ENCODE measurements at regions not wholly inside any gene's neighbourhood (a gene's known extent, or its start where the extent isn't known, plus 50 kb on each side); places are given as distances from the start of the nearest gene placed in this dataset.

- H3K9me3 ChIP-seq (ENCODE audit: control insufficient read depth, insufficient read depth, low read depth, low read length): no peaks in the 10 kb centered on the region
- no peaks in the 10 kb centered on the region for H3K36me3 ChIP-seq (ENCODE audit: control insufficient read depth, insufficient read depth, low read length)
- no peaks in the 10 kb centered on the region for H3K27me3 ChIP-seq (ENCODE audit: control insufficient read depth, insufficient read depth, low read length)
- no peak overlapping the region for H3K4me3 ChIP-seq (ENCODE audit: low read depth, low read length)
- H3K9ac ChIP-seq (ENCODE audit: low read length): no peak overlapping the region
- no peak overlapping the region for H3K27ac ChIP-seq (ENCODE audit: low read depth, low read length)
- peaks cover 9% of the 10 kb centered on the region for H3K4me1 ChIP-seq (ENCODE audit: control insufficient read depth, insufficient read depth, low read length)
Observed at GRCh38 chr6:87995461-87995860, 52.2 kb upstream of the SPACA1 start.

GRCh38 chr6:87993356-87993755 is 54.3 kb upstream of the SPACA1 start:
- peaks cover 9% of the 10 kb centered on the region for H3K4me1 ChIP-seq (ENCODE audit: control insufficient read depth, insufficient read depth, low read length)
- H3K4me3 ChIP-seq (ENCODE audit: low read depth, low read length): no peak overlapping the region
- no peak overlapping the region for H3K9ac ChIP-seq (ENCODE audit: low read length)
- no peaks in the 10 kb centered on the region for H3K27me3 ChIP-seq (ENCODE audit: control insufficient read depth, insufficient read depth, low read length)
- no peak overlapping the region for H3K27ac ChIP-seq (ENCODE audit: low read depth, low read length)
- H3K36me3 ChIP-seq (ENCODE audit: control insufficient read depth, insufficient read depth, low read length): no peaks in the 10 kb centered on the region
- no peaks in the 10 kb centered on the region for H3K9me3 ChIP-seq (ENCODE audit: control insufficient read depth, insufficient read depth, low read depth, low read length)

GRCh38 chr6:87990871-87991270 is 56.8 kb upstream of the SPACA1 start:
- Histone ChIP-seq H3K9me3 (ENCODE audit: control insufficient read depth, insufficient read depth, low read depth, low read length) (no peaks in the 10 kb centered on the region), H3K36me3 (ENCODE audit: control insufficient read depth, insufficient read depth, low read length) (no peaks in the 10 kb centered on the region), H3K4me1 (ENCODE audit: control insufficient read depth, insufficient read depth, low read length) (peaks cover 9% of the 10 kb centered on the region), H3K9ac (ENCODE audit: low read length) (no peak overlapping the region), H3K27ac (ENCODE audit: low read depth, low read length) (no peak overlapping the region), H3K4me3 (ENCODE audit: low read depth, low read length) (no peak overlapping the region), H3K27me3 (ENCODE audit: control insufficient read depth, insufficient read depth, low read length) (no peaks in the 10 kb centered on the region)

GRCh38 chr6:87982134-87982533 is 65.5 kb upstream of the SPACA1 start:
- Histone ChIP-seq H3K27me3 (ENCODE audit: control insufficient read depth, insufficient read depth, low read length) (no peaks in the 10 kb centered on the region), H3K4me3 (ENCODE audit: low read depth, low read length) (no peak overlapping the region), H3K9ac (ENCODE audit: low read length) (no peak overlapping the region), H3K27ac (ENCODE audit: low read depth, low read length) (no peak overlapping the region), H3K9me3 (ENCODE audit: control insufficient read depth, insufficient read depth, low read depth, low read length) (no peaks in the 10 kb centered on the region), H3K36me3 (ENCODE audit: control insufficient read depth, insufficient read depth, low read length) (no peaks in the 10 kb centered on the region), H3K4me1 (ENCODE audit: control insufficient read depth, insufficient read depth, low read length) (no peaks in the 10 kb centered on the region)

- Histone ChIP-seq H3K4me1 (ENCODE audit: control insufficient read depth, insufficient read depth, low read length) (no peaks in the 10 kb centered on the region), H3K4me3 (ENCODE audit: low read depth, low read length) (no peak overlapping the region), H3K27ac (ENCODE audit: low read depth, low read length) (no peak overlapping the region), H3K27me3 (ENCODE audit: control insufficient read depth, insufficient read depth, low read length) (no peaks in the 10 kb centered on the region), H3K9me3 (ENCODE audit: control insufficient read depth, insufficient read depth, low read depth, low read length) (no peaks in the 10 kb centered on the region), H3K36me3 (ENCODE audit: control insufficient read depth, insufficient read depth, low read length) (no peaks in the 10 kb centered on the region), H3K9ac (ENCODE audit: low read length) (no peak overlapping the region)
Observed at GRCh38 chr6:87979737-87980136, 67.9 kb upstream of the SPACA1 start.

- no peak overlapping the region for H3K27ac ChIP-seq (ENCODE audit: low read depth, low read length)
- no peaks in the 10 kb centered on the region for H3K27me3 ChIP-seq (ENCODE audit: control insufficient read depth, insufficient read depth, low read length)
- H3K9me3 ChIP-seq (ENCODE audit: control insufficient read depth, insufficient read depth, low read depth, low read length): no peaks in the 10 kb centered on the region
- H3K4me1 ChIP-seq (ENCODE audit: control insufficient read depth, insufficient read depth, low read length): no peaks in the 10 kb centered on the region
- no peak overlapping the region for H3K4me3 ChIP-seq (ENCODE audit: low read depth, low read length)
- no peak overlapping the region for H3K9ac ChIP-seq (ENCODE audit: low read length)
- no peaks in the 10 kb centered on the region for H3K36me3 ChIP-seq (ENCODE audit: control insufficient read depth, insufficient read depth, low read length)
Observed at GRCh38 chr6:87976616-87977015, 71.0 kb upstream of the SPACA1 start.

- no peak overlapping the region for H3K9ac ChIP-seq (ENCODE audit: low read length)
- H3K27me3 ChIP-seq (ENCODE audit: control insufficient read depth, insufficient read depth, low read length): no peaks in the 10 kb centered on the region
- no peaks in the 10 kb centered on the region for H3K36me3 ChIP-seq (ENCODE audit: control insufficient read depth, insufficient read depth, low read length)
- no peak overlapping the region for H3K27ac ChIP-seq (ENCODE audit: low read depth, low read length)
- no peaks in the 10 kb centered on the region for H3K9me3 ChIP-seq (ENCODE audit: control insufficient read depth, insufficient read depth, low read depth, low read length)
- H3K4me1 ChIP-seq (ENCODE audit: control insufficient read depth, insufficient read depth, low read length): no peaks in the 10 kb centered on the region
- no peak overlapping the region for H3K4me3 ChIP-seq (ENCODE audit: low read depth, low read length)
Observed at GRCh38 chr6:87975561-87975960, 72.1 kb upstream of the SPACA1 start.

- H3K9ac ChIP-seq (ENCODE audit: low read length): no peak overlapping the region
- H3K36me3 ChIP-seq (ENCODE audit: control insufficient read depth, insufficient read depth, low read length): no peaks in the 10 kb centered on the region
- no peaks in the 10 kb centered on the region for H3K9me3 ChIP-seq (ENCODE audit: control insufficient read depth, insufficient read depth, low read depth, low read length)
- no peak overlapping the region for H3K4me3 ChIP-seq (ENCODE audit: low read depth, low read length)
- peaks cover 4% of the 10 kb centered on the region; the same call in 1 of the 2 replicates for H3K4me1 ChIP-seq (ENCODE audit: control insufficient read depth, insufficient read depth, low read length)
- H3K27ac ChIP-seq (ENCODE audit: low read depth, low read length): no peak overlapping the region
- no peaks in the 10 kb centered on the region; the same call in 1 of the 2 replicates for H3K27me3 ChIP-seq (ENCODE audit: control insufficient read depth, insufficient read depth, low read length)
Observed at GRCh38 chr6:87972279-87972678, 75.4 kb upstream of the SPACA1 start.

- no peak overlapping the region for H3K4me3 ChIP-seq (ENCODE audit: low read depth, low read length)
- H3K36me3 ChIP-seq (ENCODE audit: control insufficient read depth, insufficient read depth, low read length): no peaks in the 10 kb centered on the region
- no peak overlapping the region for H3K27ac ChIP-seq (ENCODE audit: low read depth, low read length)
- H3K9me3 ChIP-seq (ENCODE audit: control insufficient read depth, insufficient read depth, low read depth, low read length): no peaks in the 10 kb centered on the region
- H3K9ac ChIP-seq (ENCODE audit: low read length): no peak overlapping the region
- H3K4me1 ChIP-seq (ENCODE audit: control insufficient read depth, insufficient read depth, low read length): peaks cover 4% of the 10 kb centered on the region; the same call in 1 of the 2 replicates
- H3K27me3 ChIP-seq (ENCODE audit: control insufficient read depth, insufficient read depth, low read length): no peaks in the 10 kb centered on the region; the same call in 1 of the 2 replicates
Observed at GRCh38 chr6:87971605-87972262, 75.9 kb upstream of the SPACA1 start.

- no peak overlapping the region for H3K9ac ChIP-seq (ENCODE audit: low read length)
Observed at GRCh38 chr6:87968435-87969278, 79.0 kb upstream of the SPACA1 start.

GRCh38 chr6:87965806-87966205 is 81.8 kb upstream of the SPACA1 start:
- Histone ChIP-seq H3K27ac (ENCODE audit: low read depth, low read length) (no peak overlapping the region), H3K36me3 (ENCODE audit: control insufficient read depth, insufficient read depth, low read length) (no peaks in the 10 kb centered on the region), H3K27me3 (ENCODE audit: control insufficient read depth, insufficient read depth, low read length) (no peaks in the 10 kb centered on the region; the same call in 1 of the 2 replicates), H3K4me1 (ENCODE audit: control insufficient read depth, insufficient read depth, low read length) (peaks cover 4% of the 10 kb centered on the region; the same call in 1 of the 2 replicates), H3K4me3 (ENCODE audit: low read depth, low read length) (no peak overlapping the region), H3K9ac (ENCODE audit: low read length) (no peak overlapping the region), H3K9me3 (ENCODE audit: control insufficient read depth, insufficient read depth, low read depth, low read length) (no peaks in the 10 kb centered on the region)

More at GRCh38 chr6:87968435-87969278, 79.0 kb upstream of the SPACA1 start:
- H3K36me3 ChIP-seq (ENCODE audit: control insufficient read depth, insufficient read depth, low read length): no peaks in the 10 kb centered on the region
- H3K4me1 ChIP-seq (ENCODE audit: control insufficient read depth, insufficient read depth, low read length): peaks cover 4% of the 10 kb centered on the region; the same call in 1 of the 2 replicates
- H3K9me3 ChIP-seq (ENCODE audit: control insufficient read depth, insufficient read depth, low read depth, low read length): no peaks in the 10 kb centered on the region
- H3K27me3 ChIP-seq (ENCODE audit: control insufficient read depth, insufficient read depth, low read length): no peaks in the 10 kb centered on the region; the same call in 1 of the 2 replicates
- H3K4me3 ChIP-seq (ENCODE audit: low read depth, low read length): peak overlapping the region; percentile 70
- no peak overlapping the region for H3K27ac ChIP-seq (ENCODE audit: low read depth, low read length)
